HG03196 (cell line): ENCODE measurements at regions not wholly inside any gene's neighbourhood (a gene's known extent, or its start where the extent isn't known, plus 50 kb on each side); places are given as distances from the start of the nearest gene placed in this dataset.

Experiments used
- ATAC-seq: cut with Tn5 transposase; IDR thresholded peaks from one replicate; pipeline ENCODE4 v1.9.1; 2021; ENCODE audit not compliant: unreplicated experiment

- ATAC-seq, result no peak
Observed at GRCh38 chr9:17019398-17019797, 115.4 kb upstream of the CNTLN start.

GRCh38 chr9:17018540-17019196, 116.2 kb upstream of the CNTLN start:
- ATAC-seq, result no peak

- ATAC-seq, result no peak
Observed at GRCh38 chr9:17017931-17018491, 116.8 kb upstream of the CNTLN start.

- ATAC-seq, result no peak
Observed at GRCh38 chr9:17013891-17014290, 120.9 kb upstream of the CNTLN start.

- no peak for ATAC-seq
Observed at GRCh38 chr9:17013010-17013409, 121.8 kb upstream of the CNTLN start.

GRCh38 chr9:17011880-17012279, 123.0 kb upstream of the CNTLN start:
- ATAC-seq, result no peak

GRCh38 chr9:17009071-17009470, 125.8 kb upstream of the CNTLN start:
- ATAC-seq, result no peak

GRCh38 chr9:17005056-17005823, 129.6 kb upstream of the CNTLN start:
- no peak for ATAC-seq

GRCh38 chr9:17004500-17004899, 130.3 kb upstream of the CNTLN start:
- no peak for ATAC-seq

- no peak for ATAC-seq
Observed at GRCh38 chr9:17003576-17004240, 131.1 kb upstream of the CNTLN start.

GRCh38 chr9:16996901-16997491, 126.5 kb upstream of the BNC2 start:
- ATAC-seq, result no peak

GRCh38 chr9:16992138-16992537, 121.7 kb upstream of the BNC2 start:
- ATAC-seq, result no peak

- ATAC-seq, result no peak
Observed at GRCh38 chr9:16987026-16987425, 116.6 kb upstream of the BNC2 start.

- no peak for ATAC-seq
Observed at GRCh38 chr9:16986556-16986955, 116.1 kb upstream of the BNC2 start.

- no peak for ATAC-seq
Observed at GRCh38 chr9:16985559-16986348, 115.3 kb upstream of the BNC2 start.

GRCh38 chr9:16982780-16983310, 112.4 kb upstream of the BNC2 start:
- no peak for ATAC-seq

GRCh38 chr9:16976427-16976826, 106.0 kb upstream of the BNC2 start:
- no peak for ATAC-seq

GRCh38 chr9:16974436-16974835, 104.0 kb upstream of the BNC2 start:
- ATAC-seq, result no peak

GRCh38 chr9:16970321-16970720, 99.9 kb upstream of the BNC2 start:
- no peak for ATAC-seq

GRCh38 chr9:16964228-16964627, 93.8 kb upstream of the BNC2 start:
- ATAC-seq, result no peak
